Hematopoietic multipotent progenitor cell treated with erythropoietin and hydrocortisone succinate and interleukin-3 and kit ligand, for 8 days (in vitro differentiated cells): ENCODE measurements at regions not wholly inside any gene's neighbourhood (a gene's known extent, or its start where the extent isn't known, plus 50 kb on each side); places are given as distances from the start of the nearest gene placed in this dataset.

Source experiments
- DNase-seq: peaks from one replicate; pipeline ENCODE4 v3.0.0-alpha.2; 2015

GRCh38 chr11:116596346-116597260 lies 176.2 kb downstream of the BUD13 start:
- no peak for DNase-seq

- no peak for DNase-seq
Observed at GRCh38 chr11:116595305-116595880, 177.4 kb downstream of the BUD13 start.

GRCh38 chr11:116590844-116591570 lies 181.8 kb downstream of the BUD13 start:
- DNase-seq: no peak

GRCh38 chr11:116589402-116589801 lies 183.4 kb downstream of the BUD13 start:
- no peak for DNase-seq

- no peak for DNase-seq
Observed at GRCh38 chr11:116586392-116586791, 186.4 kb downstream of the BUD13 start.

- DNase-seq: no peak
Observed at GRCh38 chr11:116582571-116582970, 190.2 kb downstream of the BUD13 start.

- DNase-seq: no peak
Observed at GRCh38 chr11:116581349-116581748, 191.4 kb downstream of the BUD13 start.

GRCh38 chr11:116580799-116581198 lies 192.0 kb downstream of the BUD13 start:
- no peak for DNase-seq

GRCh38 chr11:116579857-116580727 lies 192.7 kb downstream of the BUD13 start:
- DNase-seq: no peak

- DNase-seq: no peak
Observed at GRCh38 chr11:116579031-116579653, 193.6 kb downstream of the BUD13 start.

- DNase-seq: no peak
Observed at GRCh38 chr11:116577956-116578355, 194.8 kb downstream of the BUD13 start.

GRCh38 chr11:116577273-116577672 lies 195.5 kb downstream of the BUD13 start:
- DNase-seq: no peak

- DNase-seq: no peak
Observed at GRCh38 chr11:116576526-116576925, 196.3 kb downstream of the BUD13 start.

GRCh38 chr11:116567721-116568242 lies 205.0 kb downstream of the BUD13 start:
- DNase-seq: no peak

GRCh38 chr11:116563712-116564047 lies 209.1 kb downstream of the BUD13 start:
- no peak for DNase-seq

- no peak for DNase-seq
Observed at GRCh38 chr11:116563028-116563711, 209.6 kb downstream of the BUD13 start.

GRCh38 chr11:116560589-116560988 lies 212.2 kb downstream of the BUD13 start:
- no peak for DNase-seq

- DNase-seq: no peak
Observed at GRCh38 chr11:116558504-116559211, 214.1 kb downstream of the BUD13 start.

GRCh38 chr11:116557282-116557681 lies 215.5 kb downstream of the BUD13 start:
- no peak for DNase-seq

- no peak for DNase-seq
Observed at GRCh38 chr11:116556483-116556882, 216.3 kb downstream of the BUD13 start.

GRCh38 chr11:116553482-116553881 lies 219.3 kb downstream of the BUD13 start:
- no peak for DNase-seq
